SK-N-SH (cell line): ENCODE measurements at regions not wholly inside any gene's neighbourhood (a gene's known extent, or its start where the extent isn't known, plus 50 kb on each side); places are given as distances from the start of the nearest gene placed in this dataset.

Experiments used
- RCOR1 ChIP-seq: fragments of 150-350 bp; IDR thresholded peaks from 2 replicates; pipeline ENCODE4 v1.6.1; 2017; ENCODE audit warnings: antibody characterized with exemption, low read length
- TF ChIP-seq, protein P1 (sequence below): fragments of 200-600 bp; sonication (generic); IDR thresholded peaks from 2 replicates; pipeline ENCODE4 v1.6.1; 2017; ENCODE audit warnings: antibody characterized with exemption, mild to moderate bottlenecking, moderate library complexity

DNA sequence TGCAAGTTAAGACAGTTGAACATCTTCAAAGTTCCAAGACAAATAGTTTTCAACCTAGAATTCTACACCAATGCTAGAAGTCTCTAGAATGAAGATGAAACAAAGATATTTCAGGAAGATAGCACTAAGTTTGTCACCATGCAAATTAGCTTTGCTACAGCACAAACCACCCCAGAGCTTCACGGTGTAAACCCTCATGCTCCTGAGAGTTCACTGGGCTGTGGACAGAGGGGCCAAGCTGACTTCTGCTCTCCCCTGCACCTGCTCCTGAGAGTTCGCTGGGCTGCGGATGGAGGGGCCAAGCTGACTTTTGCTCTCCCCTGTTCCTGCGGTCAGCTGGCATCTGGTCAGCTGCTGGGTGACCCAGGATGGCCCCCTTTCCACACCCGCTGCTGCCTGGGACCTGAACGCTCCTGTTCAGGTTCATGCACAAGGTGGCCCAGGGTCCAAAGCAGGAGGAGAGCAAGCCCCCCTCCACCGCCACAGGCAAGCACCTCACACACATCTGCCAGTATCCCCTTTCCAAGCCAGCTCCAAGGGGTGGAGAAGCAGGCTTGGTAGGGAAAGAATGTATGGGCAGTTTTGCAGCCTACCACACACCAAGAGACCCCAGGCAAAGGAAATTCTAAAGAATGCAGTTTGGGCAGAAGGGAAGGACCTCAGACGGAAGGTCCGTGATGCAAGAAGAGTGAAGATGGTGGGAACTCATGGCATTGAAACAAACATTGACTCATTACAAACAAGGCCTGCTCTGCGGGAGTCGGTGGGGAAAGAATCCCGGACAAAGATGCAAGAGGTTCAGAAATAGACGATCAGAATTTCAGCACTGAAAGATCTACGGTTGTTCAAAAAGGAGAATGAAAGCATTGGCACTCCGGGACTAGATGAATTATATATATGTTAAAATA lies 137.8 kb upstream of the PPP2R2D start:
- TF ChIP-seq, protein P1, sequence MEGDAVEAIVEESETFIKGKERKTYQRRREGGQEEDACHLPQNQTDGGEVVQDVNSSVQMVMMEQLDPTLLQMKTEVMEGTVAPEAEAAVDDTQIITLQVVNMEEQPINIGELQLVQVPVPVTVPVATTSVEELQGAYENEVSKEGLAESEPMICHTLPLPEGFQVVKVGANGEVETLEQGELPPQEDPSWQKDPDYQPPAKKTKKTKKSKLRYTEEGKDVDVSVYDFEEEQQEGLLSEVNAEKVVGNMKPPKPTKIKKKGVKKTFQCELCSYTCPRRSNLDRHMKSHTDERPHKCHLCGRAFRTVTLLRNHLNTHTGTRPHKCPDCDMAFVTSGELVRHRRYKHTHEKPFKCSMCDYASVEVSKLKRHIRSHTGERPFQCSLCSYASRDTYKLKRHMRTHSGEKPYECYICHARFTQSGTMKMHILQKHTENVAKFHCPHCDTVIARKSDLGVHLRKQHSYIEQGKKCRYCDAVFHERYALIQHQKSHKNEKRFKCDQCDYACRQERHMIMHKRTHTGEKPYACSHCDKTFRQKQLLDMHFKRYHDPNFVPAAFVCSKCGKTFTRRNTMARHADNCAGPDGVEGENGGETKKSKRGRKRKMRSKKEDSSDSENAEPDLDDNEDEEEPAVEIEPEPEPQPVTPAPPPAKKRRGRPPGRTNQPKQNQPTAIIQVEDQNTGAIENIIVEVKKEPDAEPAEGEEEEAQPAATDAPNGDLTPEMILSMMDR: no peak
- TF ChIP-seq RCOR1: no peak
